Gastrocnemius medialis (tissue), 4 donors: ENCODE measurements at regions not wholly inside any gene's neighbourhood (a gene's known extent, or its start where the extent isn't known, plus 50 kb on each side); places are given as distances from the start of the nearest gene placed in this dataset.

ENCODE experiments used
- ATAC-seq, 2 donors: fragments of 150-250 bp; one replicate each; pipeline ENCODE4 v1.9.1; 2016
- DNase-seq, 2 donors: peaks; one replicate each; pipeline ENCODE4 v3.0.0-alpha.2; 2019
- H3K27ac ChIP-seq, 4 donors: fragments of 200-600 bp; sonication (generic); 1 replicate in 1 of 4; 2 replicates in 3 of 4; pipeline ENCODE4 v1.5.1; 2016 to 2018; ENCODE audit warnings: mild to moderate bottlenecking in 2 of 4, moderate library complexity in 1 of 4
- H3K27me3 ChIP-seq, 3 donors: fragments of 200-600 bp; sonication (generic) in 2 of 3; 1 replicate in 1 of 3; 2 replicates in 2 of 3; pipeline versions ENCODE4 v1.5.1 to v1.6.0; 2016 to 2019; ENCODE audit warnings: mild to moderate bottlenecking in 1 of 3, moderate library complexity in 1 of 3
- H3K36me3 ChIP-seq, 2 donors: fragments of 200-600 bp; sonication (generic) in 1 of 2; one replicate each; pipeline ENCODE4 v1.5.1; 2017 to 2018
- H3K4me1 ChIP-seq, 2 donors: fragments of 200-600 bp; sonication (generic) in 1 of 2; one replicate each; pipeline ENCODE4 v1.5.1; 2016 to 2017; ENCODE audit warnings: mild to moderate bottlenecking in 2 of 2
- H3K4me3 ChIP-seq, 4 donors: fragments of 200-600 bp; sonication (generic) in 3 of 4; 1 replicate in 1 of 4; 2 replicates in 3 of 4; pipeline ENCODE4 v1.5.1; 2016 to 2019; ENCODE audit warnings: mild to moderate bottlenecking in 2 of 4
- H3K9me3 ChIP-seq, 3 donors: fragments of 200-600 bp; sonication (generic) in 2 of 3; 1 replicate in 1 of 3; 2 replicates in 2 of 3; pipeline ENCODE4 v1.5.1; 2016 to 2019
- CTCF ChIP-seq, 5 experiments: fragments of 450-650 bp in 3 of 5; fragments of 200-600 bp in 2 of 5; sonication (generic) in 2 of 5; IDR thresholded peaks in 4 of 5; conservative IDR thresholded peaks in 1 of 5; 1 replicate in 4 of 5; 2 replicates in 1 of 5; pipeline ENCODE4 v1.5.1; 2016 to 2019; ENCODE audit warnings: antibody characterized with exemption in 5 of 5, mild to moderate bottlenecking in 3 of 5, moderate library complexity in 3 of 5
- POLR2A ChIP-seq, 2 donors: fragments of 450-650 bp; IDR thresholded peaks; one replicate each; pipeline ENCODE4 v1.6.1; 2017; ENCODE audit warnings: antibody characterized with exemption in 2 of 2, mild to moderate bottlenecking in 2 of 2, moderate library complexity in 2 of 2
- in situ Hi-C, 4 donors: fragments of 200-750 bp; cut with MboI; loops; one replicate each; pipeline versions ENCODE4 v1.15.0 to v1.8.0; 2017; ENCODE audit warnings: low sequenced_read_pairs in 4 of 4
- intact Hi-C: fragments of 100-400 bp; cut with DNase I; formaldehyde crosslinking; loops from one replicate; pipeline ENCODE4 v1.15.1; 2023; ENCODE audit warnings: low total_unique reads

- in situ Hi-C loops (no loop called here), intact Hi-C loops (loop anchor here (5.0 to 10.0 kb wide), 2 partner anchors 37 to 259 kb away; no protein-coding TSS in a partner anchor)
- no peaks in the 10 kb centered on the region for H3K36me3 ChIP-seq
- peaks cover 46 to 48% of the 10 kb centered on the region in 2 donors for H3K4me1 ChIP-seq
- peak overlapping the region in 2 of 4 donors; percentile 7 to 26 for H3K4me3 ChIP-seq
- peak; percentile 10 to 24 for ATAC-seq
- H3K27me3 ChIP-seq: no peaks in the 10 kb centered on the region
- no peak for TF ChIP-seq POLR2A (IDR thresholded peaks at IDR 0.05)
- TF ChIP-seq CTCF (IDR thresholded peaks at IDR 0.05 in 4 of 5, conservative IDR thresholded peaks at IDR 0.05 in 1 of 5): no peak
- no peak for DNase-seq
- no peaks in the 10 kb centered on the region for H3K9me3 ChIP-seq
- H3K27ac ChIP-seq: peak overlapping the region; percentile 51 to 74 (median 70)
Observed at GRCh38 chr12:92503971-92504593, 198.7 kb upstream of the PLEKHG7 start.

GRCh38 chr12:92503029-92503931 is 199.5 kb upstream of the PLEKHG7 start:
- H3K36me3 ChIP-seq: no peaks in the 10 kb centered on the region
- no peak for TF ChIP-seq POLR2A (IDR thresholded peaks at IDR 0.05)
- TF ChIP-seq CTCF (IDR thresholded peaks at IDR 0.05 in 4 of 5, conservative IDR thresholded peaks at IDR 0.05 in 1 of 5): no peak
- in situ Hi-C loops: no loop called here
- H3K9me3 ChIP-seq: no peaks in the 10 kb centered on the region
- ATAC-seq: peak; percentile 41 to 63
- H3K4me3 ChIP-seq: peak overlapping the region in 1 of 4 donors; percentile 26
- peaks cover 46 to 48% of the 10 kb centered on the region in 2 donors for H3K4me1 ChIP-seq
- intact Hi-C loops: loop anchor here (5.0 to 10.0 kb wide), 2 partner anchors 36 to 258 kb away; no protein-coding TSS in a partner anchor
- DNase-seq: peak in 1 of 2 donors; percentile 34
- no peaks in the 10 kb centered on the region for H3K27me3 ChIP-seq
- peak overlapping the region; percentile 51 to 74 (median 70) for H3K27ac ChIP-seq

- TF ChIP-seq CTCF (IDR thresholded peaks at IDR 0.05 in 4 of 5, conservative IDR thresholded peaks at IDR 0.05 in 1 of 5): no peak
- TF ChIP-seq POLR2A (IDR thresholded peaks at IDR 0.05): no peak
- intact Hi-C loops: loop anchor here (5.0 to 10.0 kb wide), 2 partner anchors 35 to 258 kb away; no protein-coding TSS in a partner anchor
- Histone ChIP-seq H3K9me3 (no peaks in the 10 kb centered on the region), H3K4me3 (no peak overlapping the region), H3K4me1 (peaks cover 46 to 48% of the 10 kb centered on the region in 2 donors), H3K36me3 (no peaks in the 10 kb centered on the region), H3K27me3 (no peaks in the 10 kb centered on the region), H3K27ac (peak overlapping the region; percentile 51 to 74 (median 70))
- DNase-seq (no peak), ATAC-seq (peak in 1 of 2 donors; percentile 34)
- in situ Hi-C loops: no loop called here
Observed at GRCh38 chr12:92502417-92503028, 200.3 kb upstream of the PLEKHG7 start.

GRCh38 chr12:92496790-92497189 is 206.0 kb upstream of the PLEKHG7 start:
- Histone ChIP-seq H3K27ac (no peak overlapping the region), H3K36me3 (no peaks in the 10 kb centered on the region), H3K27me3 (no peaks in the 10 kb centered on the region), H3K9me3 (no peaks in the 10 kb centered on the region), H3K4me1 (peaks cover 0 to 12% of the 10 kb centered on the region in 2 donors), H3K4me3 (no peak overlapping the region)
- in situ Hi-C loops: no loop called here
- intact Hi-C loops: no loop called here
- ATAC-seq (no peak), DNase-seq (no peak)
- TF ChIP-seq CTCF (IDR thresholded peaks at IDR 0.05 in 4 of 5, conservative IDR thresholded peaks at IDR 0.05 in 1 of 5): no peak
